Cardiac muscle cell (in vitro differentiated cells and primary cell): ENCODE measurements at regions not wholly inside any gene's neighbourhood (a gene's known extent, or its start where the extent isn't known, plus 50 kb on each side); places are given as distances from the start of the nearest gene placed in this dataset.
A peak's percentile ranks its signal among the peaks of the same experiment; 100 is the strongest.

ENCODE experiments used
- DNase-seq, 2 donors: peaks; one replicate each; pipeline versions ENCODE4 v3.0.0 to v3.0.0-alpha.2; 2010 to 2017; ENCODE audit warnings: low read depth in 1 of 2, low spot score in 1 of 2
- H3K27ac ChIP-seq: fragments of 200-600 bp; sonication (generic); 2 replicates; pipeline ENCODE4 v1.5.1; 2016
- H3K27me3 ChIP-seq: fragments of 200-600 bp; sonication (generic); 2 replicates; pipeline ENCODE4 v1.6.0; 2016; ENCODE audit warnings: control low read depth
- H3K36me3 ChIP-seq: fragments of 200-600 bp; sonication (generic); 2 replicates; pipeline ENCODE4 v1.5.1; 2016; ENCODE audit warnings: control low read depth
- H3K4me1 ChIP-seq: fragments of 200-600 bp; sonication (generic); 2 replicates; pipeline ENCODE4 v1.8.1; 2017; ENCODE audit warnings: low read depth, mild to moderate bottlenecking, mixed run types
- H3K4me3 ChIP-seq: fragments of 200-600 bp; sonication (generic); 2 replicates; pipeline ENCODE4 v1.5.1; 2016; ENCODE audit warnings: mild to moderate bottlenecking
- H3K9me3 ChIP-seq: fragments of 200-600 bp; sonication (generic); 2 replicates; pipeline ENCODE4 v1.5.1; 2017; ENCODE audit warnings: low read depth, mild to moderate bottlenecking, control low read depth
- CTCF ChIP-seq: IDR thresholded peaks from 2 replicates; pipeline ENCODE4 v1.5.1; 2012; ENCODE audit warnings: low read depth, mild to moderate bottlenecking, low read length

GRCh38 chr14:54172562-54172961 lies 215.9 kb upstream of the BMP4 start:
- no peaks in the 10 kb centered on the region for H3K36me3 ChIP-seq
- no peaks in the 10 kb centered on the region for H3K9me3 ChIP-seq
- peaks cover 13% of the 10 kb centered on the region for H3K4me1 ChIP-seq
- no peak for DNase-seq
- H3K27ac ChIP-seq, result no peak overlapping the region
- no peak overlapping the region for H3K4me3 ChIP-seq
- TF ChIP-seq CTCF, result no peak
- no peaks in the 10 kb centered on the region for H3K27me3 ChIP-seq

GRCh38 chr14:54173802-54174201 lies 217.2 kb upstream of the BMP4 start:
- H3K9me3 ChIP-seq, result no peaks in the 10 kb centered on the region

GRCh38 chr14:54174457-54174856 lies 217.8 kb upstream of the BMP4 start:
- DNase-seq, result no peak
- no peak overlapping the region for H3K27ac ChIP-seq
- no peak for TF ChIP-seq CTCF

More at GRCh38 chr14:54173802-54174201, 217.2 kb upstream of the BMP4 start:
- no peaks in the 10 kb centered on the region for H3K27me3 ChIP-seq
- TF ChIP-seq CTCF, result no peak
- H3K4me1 ChIP-seq, result peaks cover 17% of the 10 kb centered on the region
- no peak overlapping the region for H3K27ac ChIP-seq
- H3K4me3 ChIP-seq, result no peak overlapping the region
- no peak for DNase-seq
- H3K36me3 ChIP-seq, result no peaks in the 10 kb centered on the region

GRCh38 chr14:54175298-54175942 lies 218.8 kb upstream of the BMP4 start:
- DNase-seq, result peak; percentile 76 to 82
- no peaks in the 10 kb centered on the region for H3K27me3 ChIP-seq
- no peaks in the 10 kb centered on the region for H3K36me3 ChIP-seq
- TF ChIP-seq CTCF, result peak; percentile 76
- no peak overlapping the region for H3K4me3 ChIP-seq
- no peaks in the 10 kb centered on the region for H3K9me3 ChIP-seq
- H3K4me1 ChIP-seq, result peaks cover 17% of the 10 kb centered on the region
- no peak overlapping the region for H3K27ac ChIP-seq

More at GRCh38 chr14:54174457-54174856, 217.8 kb upstream of the BMP4 start:
- Histone ChIP-seq H3K27me3 (no peaks in the 10 kb centered on the region), H3K4me3 (no peak overlapping the region), H3K36me3 (no peaks in the 10 kb centered on the region), H3K4me1 (peaks cover 17% of the 10 kb centered on the region), H3K9me3 (no peaks in the 10 kb centered on the region)

- H3K36me3 ChIP-seq, result no peaks in the 10 kb centered on the region
- no peak overlapping the region for H3K27ac ChIP-seq
- H3K4me1 ChIP-seq, result peaks cover 5% of the 10 kb centered on the region
- H3K27me3 ChIP-seq, result no peaks in the 10 kb centered on the region
- H3K4me3 ChIP-seq, result no peak overlapping the region
- no peak for DNase-seq
- TF ChIP-seq CTCF, result no peak
- no peaks in the 10 kb centered on the region for H3K9me3 ChIP-seq
Measured at GRCh38 chr14:54177019-54177418, 219.8 kb upstream of the CDKN3 start.
